SK-N-SH (cell line): ENCODE measurements at regions not wholly inside any gene's neighbourhood (a gene's known extent, or its start where the extent isn't known, plus 50 kb on each side); places are given as distances from the start of the nearest gene placed in this dataset.

Experiments used
- CTCF ChIA-PET: fragments of 300-600, 350-600 bp; formaldehyde crosslinking; extraction: SDS; loops from one replicate; lab custom pipeline; 2021; lab: Yijun Ruan, JAX
- POLR2A ChIA-PET: fragments of 350-600 bp; sonication (Branson Sonifier 250); formaldehyde crosslinking; extraction: SDS; loops from one replicate; lab custom pipeline; 2020; ENCODE audit warnings: antibody characterized with exemption, inconsistent platforms; lab: Yijun Ruan, JAX
- DNase-seq: peaks from one replicate; pipeline ENCODE4 v3.0.0; 2012
- H2AFZ ChIP-seq: fragments of 200-600 bp; sonication (generic); 2 replicates; pipeline ENCODE4 v1.8.1; 2016; ENCODE audit warnings: antibody characterized with exemption, mild to moderate bottlenecking, low read depth
- H3F3A ChIP-seq: fragments of 200-600 bp; sonication (generic); replicated peaks from 2 replicates; pipeline ENCODE3; 2016; ENCODE audit warnings: antibody characterized with exemption, mild to moderate bottlenecking; ENCODE audit not compliant: insufficient read depth
- H3K27ac ChIP-seq, 2 experiments: fragments of 200-500 bp in 1 of 2; fragments of 200-600 bp in 1 of 2; sonication (Bioruptor generic) in 1 of 2; sonication (generic), shearing (Covaris generic) in 1 of 2; 2 replicates each; pipeline versions ENCODE4 v1.5.1 to v1.6.1; 2014 to 2016; ENCODE audit warnings: low read depth in 2 of 2, inconsistent platforms in 1 of 2, low read length in 1 of 2, mild to moderate bottlenecking in 1 of 2, mixed read lengths in 1 of 2
- H3K27me3 ChIP-seq: fragments of 200-600 bp; sonication (generic), shearing (Covaris generic); 2 replicates; pipeline ENCODE4 v1.6.1; 2016; ENCODE audit warnings: mixed run types; ENCODE audit not compliant: insufficient read depth
- H3K36me3 ChIP-seq, 2 experiments: fragments of 200-500 bp in 1 of 2; fragments of 200-600 bp in 1 of 2; sonication (Bioruptor generic) in 1 of 2; sonication (generic) in 1 of 2; replicated peaks in 1 of 2; 2 replicates each; pipeline versions ENCODE3 to v1.5.1; 2014 to 2016; ENCODE audit warnings: low read length in 1 of 2, mild to moderate bottlenecking in 1 of 2; ENCODE audit not compliant: insufficient read depth in 2 of 2, control insufficient read depth in 1 of 2
- H3K4me1 ChIP-seq, 2 experiments: fragments of 200-500 bp in 1 of 2; fragments of 200-600 bp in 1 of 2; sonication (Bioruptor generic) in 1 of 2; sonication (generic), shearing (Covaris generic) in 1 of 2; 2 replicates each; pipeline versions ENCODE4 v1.5.1 to v1.6.1; 2014 to 2016; ENCODE audit warnings: low read depth in 1 of 2, low read length in 1 of 2, mixed run types in 1 of 2; ENCODE audit not compliant: insufficient read depth in 2 of 2, control insufficient read depth in 1 of 2
- H3K4me2 ChIP-seq: fragments of 200-600 bp; sonication (generic), shearing (Covaris generic); 2 replicates; pipeline ENCODE4 v1.6.1; 2017; ENCODE audit warnings: mixed run types
- H3K4me3 ChIP-seq, 2 experiments: fragments of 200-500 bp in 1 of 2; fragments of 200-600 bp in 1 of 2; sonication (Bioruptor generic) in 1 of 2; sonication (generic), shearing (Covaris generic) in 1 of 2; 2 replicates each; pipeline versions ENCODE4 v1.5.1 to v1.8.1; 2014 to 2016; ENCODE audit warnings: low read depth in 2 of 2, inconsistent platforms in 1 of 2, low read length in 1 of 2, mild to moderate bottlenecking in 1 of 2, mixed read lengths in 1 of 2, moderate library complexity in 1 of 2
- H3K79me2 ChIP-seq: fragments of 200-600 bp; sonication (generic); 2 replicates; pipeline ENCODE4 v1.8.1; 2017; ENCODE audit warnings: mild to moderate bottlenecking; ENCODE audit not compliant: insufficient read depth
- H3K9ac ChIP-seq: fragments of 200-600 bp; sonication (generic); 2 replicates; pipeline ENCODE4 v1.6.1; 2017; ENCODE audit warnings: mixed run types
- H3K9me2 ChIP-seq: fragments of 200-600 bp; sonication (generic); 2 replicates; pipeline ENCODE4 v1.6.1; 2017; ENCODE audit warnings: mixed run types
- H3K9me3 ChIP-seq: fragments of 200-600 bp; sonication (generic); 2 replicates; pipeline ENCODE4 v1.6.1; 2017; ENCODE audit warnings: mixed run types, mild to moderate bottlenecking, moderate library complexity
- H4K20me1 ChIP-seq: fragments of 200-600 bp; sonication (generic); 2 replicates; pipeline ENCODE4 v1.6.1; 2017; ENCODE audit warnings: mild to moderate bottlenecking, mixed run types; ENCODE audit not compliant: insufficient read depth
- CHD2 ChIP-seq: fragments of 150-350 bp; IDR thresholded peaks from 2 replicates; pipeline ENCODE4 v1.6.1; 2018; ENCODE audit warnings: low read length; ENCODE audit not compliant: partially characterized antibody
- EZH2phosphoT487 ChIP-seq: fragments of 200-600 bp; sonication (generic); IDR thresholded peaks from 2 replicates; pipeline ENCODE4 v1.6.1; 2017; ENCODE audit warnings: low read depth, mixed run types, mild to moderate bottlenecking, antibody characterized with exemption, moderate library complexity, borderline replicate concordance
- FOXJ3 ChIP-seq: sonication (generic); formaldehyde crosslinking; IDR thresholded peaks from 2 replicates; pipeline ENCODE4 v1.5.1; 2020; ENCODE audit warnings: mild to moderate bottlenecking, missing genetic modification reagents
- NFIC ChIP-seq: IDR thresholded peaks from 2 replicates; pipeline ENCODE4 v1.4.0; 2012; ENCODE audit warnings: borderline replicate concordance
- POLR2AphosphoS5 ChIP-seq: IDR thresholded peaks from 2 replicates; pipeline ENCODE4 v1.6.1; 2012; ENCODE audit warnings: low read depth, low read length
- RAD21 ChIP-seq: IDR thresholded peaks from 2 replicates; pipeline ENCODE4 v1.6.1; 2012; ENCODE audit warnings: mild to moderate bottlenecking, low read length
- RFX5 ChIP-seq: IDR thresholded peaks from 2 replicates; pipeline ENCODE4 v1.6.1; 2012; ENCODE audit warnings: mild to moderate bottlenecking, improper control_type of control experiment, low read length
- RXRA ChIP-seq: IDR thresholded peaks from 2 replicates; pipeline ENCODE4 v1.4.0; 2012; ENCODE audit warnings: low read depth, mild to moderate bottlenecking, borderline replicate concordance
- SIN3A ChIP-seq: IDR thresholded peaks from 2 replicates; pipeline ENCODE4 v1.6.1; 2012; ENCODE audit warnings: low read depth, mild to moderate bottlenecking, low read length, moderate library complexity, borderline replicate concordance
- SMC3 ChIP-seq: IDR thresholded peaks from 2 replicates; pipeline ENCODE4 v1.6.1; 2012; ENCODE audit warnings: low read depth, low read length, improper control_type of control experiment
- YY1 ChIP-seq: IDR thresholded peaks from 2 replicates; pipeline ENCODE4 v1.4.0; 2012; ENCODE audit warnings: low read depth, mild to moderate bottlenecking
- ZBTB33 ChIP-seq: IDR thresholded peaks from 2 replicates; pipeline ENCODE4 v1.4.0; 2012; ENCODE audit warnings: low read depth, borderline replicate concordance
- WGBS: methylation state at CpG from one replicate; pipeline ENCODE4 v1.1.6; 2017; ENCODE audit warnings: low lambda C conversion rate; 5-methylcytosine and 5-hydroxymethylcytosine counted together
- TF ChIP-seq, protein P1 (sequence below): IDR thresholded peaks from 2 replicates; pipeline ENCODE4; 2012
- TF ChIP-seq, protein P2 (sequence below): fragments of 200-600 bp; sonication (generic); IDR thresholded peaks from 2 replicates; pipeline ENCODE4 v1.6.1; 2017; ENCODE audit warnings: antibody characterized with exemption, mild to moderate bottlenecking, moderate library complexity

GRCh38 chr2:13193900-13194299, 477.2 kb downstream of the TRIB2 start:
- Histone ChIP-seq H3K27me3 (no peaks in the 10 kb centered on the region), H3K36me3 (no peaks in the 10 kb centered on the region), H3K4me3 (no peak overlapping the region; a peak in 1 of 4 replicates), H3K9me2 (no peaks in the 10 kb centered on the region), H3K27ac (no peak overlapping the region), H4K20me1 (no peaks in the 10 kb centered on the region), H3K79me2 (no peaks in the 10 kb centered on the region), H3K4me1 (peaks cover 0 to 9% of the 10 kb centered on the region in 2 experiments; a peak in 2 of 4 replicates), H3K9ac (no peak overlapping the region), H2AFZ (no peak overlapping the region), H3F3A (no peaks in the 10 kb centered on the region), H3K9me3 (no peaks in the 10 kb centered on the region), H3K4me2 (no peak overlapping the region)
- ChIA-PET CTCF (interaction anchor here (0.6 to 1.6 kb wide), 6 partner anchors 24 to 1440 kb away, joined by 3 to 5 read pairs (median 4); no protein-coding TSS in a partner anchor), POLR2A (no interaction called here)
- DNase-seq = peak; percentile 26
- TF ChIP-seq EZH2phosphoT487 (no peak), NFIC (no peak), RFX5 (peak; percentile 89), ZBTB33 (no peak), YY1 (no peak), SMC3 (peak; percentile 42), RAD21 (peak; percentile 77), SIN3A (no peak), FOXJ3 (CRISPR knock-in tag) (no peak), CHD2 (no peak)
- TF ChIP-seq, protein P1, sequence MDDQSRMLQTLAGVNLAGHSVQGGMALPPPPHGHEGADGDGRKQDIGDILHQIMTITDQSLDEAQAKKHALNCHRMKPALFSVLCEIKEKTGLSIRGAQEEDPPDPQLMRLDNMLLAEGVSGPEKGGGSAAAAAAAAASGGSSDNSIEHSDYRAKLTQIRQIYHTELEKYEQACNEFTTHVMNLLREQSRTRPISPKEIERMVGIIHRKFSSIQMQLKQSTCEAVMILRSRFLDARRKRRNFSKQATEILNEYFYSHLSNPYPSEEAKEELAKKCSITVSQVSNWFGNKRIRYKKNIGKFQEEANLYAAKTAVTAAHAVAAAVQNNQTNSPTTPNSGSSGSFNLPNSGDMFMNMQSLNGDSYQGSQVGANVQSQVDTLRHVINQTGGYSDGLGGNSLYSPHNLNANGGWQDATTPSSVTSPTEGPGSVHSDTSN = no peak
- TF ChIP-seq, protein P2, sequence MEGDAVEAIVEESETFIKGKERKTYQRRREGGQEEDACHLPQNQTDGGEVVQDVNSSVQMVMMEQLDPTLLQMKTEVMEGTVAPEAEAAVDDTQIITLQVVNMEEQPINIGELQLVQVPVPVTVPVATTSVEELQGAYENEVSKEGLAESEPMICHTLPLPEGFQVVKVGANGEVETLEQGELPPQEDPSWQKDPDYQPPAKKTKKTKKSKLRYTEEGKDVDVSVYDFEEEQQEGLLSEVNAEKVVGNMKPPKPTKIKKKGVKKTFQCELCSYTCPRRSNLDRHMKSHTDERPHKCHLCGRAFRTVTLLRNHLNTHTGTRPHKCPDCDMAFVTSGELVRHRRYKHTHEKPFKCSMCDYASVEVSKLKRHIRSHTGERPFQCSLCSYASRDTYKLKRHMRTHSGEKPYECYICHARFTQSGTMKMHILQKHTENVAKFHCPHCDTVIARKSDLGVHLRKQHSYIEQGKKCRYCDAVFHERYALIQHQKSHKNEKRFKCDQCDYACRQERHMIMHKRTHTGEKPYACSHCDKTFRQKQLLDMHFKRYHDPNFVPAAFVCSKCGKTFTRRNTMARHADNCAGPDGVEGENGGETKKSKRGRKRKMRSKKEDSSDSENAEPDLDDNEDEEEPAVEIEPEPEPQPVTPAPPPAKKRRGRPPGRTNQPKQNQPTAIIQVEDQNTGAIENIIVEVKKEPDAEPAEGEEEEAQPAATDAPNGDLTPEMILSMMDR = peak; percentile 63
- WGBS = 0% methylated on average over 1 of the region's 1 CpG

DNA sequence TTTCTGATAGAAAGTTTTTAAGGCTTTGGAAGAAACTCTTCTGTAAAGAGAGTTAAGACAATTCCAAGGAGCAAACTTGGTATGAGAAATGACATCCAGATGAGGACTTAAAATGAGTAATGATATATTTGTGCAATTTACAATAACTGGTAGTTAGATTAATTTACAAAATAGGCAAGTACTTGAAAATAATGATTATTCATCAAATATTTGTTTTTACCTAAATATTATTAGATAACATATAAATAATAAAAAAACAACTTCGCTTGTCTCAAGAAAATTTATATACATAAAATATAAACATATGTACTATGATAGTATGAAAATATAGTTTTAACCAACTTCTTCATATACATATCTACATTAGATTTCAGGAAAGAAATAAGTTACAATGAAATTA, 478.5 kb downstream of the TRIB2 start:
- Histone ChIP-seq H3F3A (no peaks in the 10 kb centered on the region), H3K9ac (no peak overlapping the region), H3K27ac (no peak overlapping the region), H4K20me1 (no peaks in the 10 kb centered on the region), H2AFZ (no peak overlapping the region), H3K4me1 (peaks cover 0 to 9% of the 10 kb centered on the region in 2 experiments; a peak in 2 of 4 replicates), H3K9me3 (no peaks in the 10 kb centered on the region), H3K79me2 (no peaks in the 10 kb centered on the region), H3K9me2 (no peaks in the 10 kb centered on the region), H3K4me2 (no peak overlapping the region), H3K4me3 (no peak overlapping the region), H3K27me3 (no peaks in the 10 kb centered on the region), H3K36me3 (no peaks in the 10 kb centered on the region)
- ChIA-PET CTCF (no interaction called here), POLR2A (no interaction called here)
- TF ChIP-seq YY1 (no peak), RXRA (no peak), POLR2AphosphoS5 (no peak), FOXJ3 (CRISPR knock-in tag) (no peak)
- TF ChIP-seq, protein P2 = no peak
- DNase-seq = no peak
- 52% methylated on average over 1 of the region's 1 CpG for WGBS
